GM12878 (cell line): ENCODE measurements at regions not wholly inside any gene's neighbourhood (a gene's known extent, or its start where the extent isn't known, plus 50 kb on each side); places are given as distances from the start of the nearest gene placed in this dataset.

Source experiments
- CHD2 ChIP-seq: IDR thresholded peaks from 2 replicates; pipeline ENCODE4 v1.6.1; 2011; ENCODE audit warnings: low read depth, low read length, improper control_type of control experiment, borderline replicate concordance
- DPF2 ChIP-seq: fragments of 450-650 bp; IDR thresholded peaks from 2 replicates; pipeline ENCODE4 v1.6.1; 2017; ENCODE audit warnings: mild to moderate bottlenecking
- ETV6 ChIP-seq, 2 experiments: fragments of 450-650 bp in 1 of 2; IDR thresholded peaks in 1 of 2; conservative IDR thresholded peaks in 1 of 2; 2 replicates each; pipeline ENCODE4 v1.6.1; 2014; ENCODE audit warnings: antibody characterized with exemption in 1 of 2, borderline replicate concordance in 1 of 2, low read depth in 1 of 2, mild to moderate bottlenecking in 1 of 2, moderate library complexity in 1 of 2
- HDAC6 ChIP-seq: fragments of 200-600 bp; sonication (generic); IDR thresholded peaks from one replicate; pipeline ENCODE4 v1.8.0; 2017; ENCODE audit warnings: antibody characterized with exemption; ENCODE audit not compliant: unreplicated experiment
- MLLT1 ChIP-seq: fragments of 450-650 bp; IDR thresholded peaks from 2 replicates; pipeline ENCODE4 v1.6.1; 2016; ENCODE audit warnings: mild to moderate bottlenecking
- PBX3 ChIP-seq: IDR thresholded peaks from 2 replicates; pipeline ENCODE4 v1.6.1; 2011; ENCODE audit warnings: mild to moderate bottlenecking, low read depth, low read length, moderate library complexity; ENCODE audit not compliant: insufficient replicate concordance
- PML ChIP-seq: IDR thresholded peaks from 2 replicates; pipeline ENCODE4 v1.6.1; 2012; ENCODE audit warnings: low read length, inconsistent platforms
- POLR2A ChIP-seq: IDR thresholded peaks from 2 replicates; pipeline ENCODE4 v1.6.1; 2011; ENCODE audit warnings: low read depth, mild to moderate bottlenecking, low read length
- POLR2AphosphoS5 ChIP-seq: IDR thresholded peaks from 2 replicates; pipeline ENCODE4 v1.6.1; 2011; ENCODE audit warnings: mild to moderate bottlenecking, low read length, inconsistent platforms
- RAD21 ChIP-seq: IDR thresholded peaks from 2 replicates; pipeline ENCODE4 v1.6.1; 2011; ENCODE audit warnings: mild to moderate bottlenecking, low read depth, low read length, moderate library complexity; ENCODE audit not compliant: insufficient read depth
- RAD51 ChIP-seq: fragments of 450-650 bp; IDR thresholded peaks from 2 replicates; pipeline ENCODE4 v1.6.1; 2016; ENCODE audit warnings: moderate library complexity, mild to moderate bottlenecking, inconsistent platforms
- ZNF592 ChIP-seq: fragments of 450-650 bp; IDR thresholded peaks from 2 replicates; pipeline ENCODE4 v1.6.1; 2017; ENCODE audit warnings: mild to moderate bottlenecking, moderate library complexity
- TF ChIP-seq, protein P1 (sequence below), 3 experiments: IDR thresholded peaks in 2 of 3; conservative IDR thresholded peaks in 1 of 3; 2 replicates each; pipeline ENCODE4 v1.5.1; 2011; ENCODE audit warnings: low read depth in 3 of 3, low read length in 3 of 3, mild to moderate bottlenecking in 3 of 3, control low read depth in 2 of 3, moderate library complexity in 2 of 3, inconsistent platforms in 1 of 3, mixed read lengths in 1 of 3; ENCODE audit not compliant: control insufficient read depth in 2 of 3, insufficient read depth in 1 of 3; ENCODE audit errors: extremely low read depth in 1 of 3
- TF ChIP-seq, protein P2 (sequence below): IDR thresholded peaks from 2 replicates; pipeline ENCODE4 v1.6.1; 2012; ENCODE audit warnings: mild to moderate bottlenecking, low read depth, low read length

DNA sequence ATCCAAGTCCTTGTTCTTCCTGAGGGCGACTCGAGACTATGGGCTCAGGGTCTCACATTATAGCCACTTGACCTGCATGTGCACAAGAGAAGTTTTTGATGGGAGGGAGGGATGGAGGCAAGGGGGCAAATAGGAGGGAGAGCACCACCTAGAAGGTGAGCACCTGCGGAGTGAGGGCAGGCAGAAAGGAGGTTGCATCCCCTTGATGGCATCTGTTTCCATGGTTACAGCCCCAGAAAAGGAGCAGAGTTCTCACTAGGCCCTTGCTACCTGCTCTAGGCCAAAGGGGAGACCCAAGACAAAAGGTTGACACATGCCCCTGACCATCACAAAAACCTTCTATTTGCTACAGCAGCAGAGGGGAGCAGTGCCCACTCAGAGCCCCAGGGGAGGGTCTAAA lies 131.5 kb upstream of the SERTAD2 start:
- TF ChIP-seq, protein P1, sequence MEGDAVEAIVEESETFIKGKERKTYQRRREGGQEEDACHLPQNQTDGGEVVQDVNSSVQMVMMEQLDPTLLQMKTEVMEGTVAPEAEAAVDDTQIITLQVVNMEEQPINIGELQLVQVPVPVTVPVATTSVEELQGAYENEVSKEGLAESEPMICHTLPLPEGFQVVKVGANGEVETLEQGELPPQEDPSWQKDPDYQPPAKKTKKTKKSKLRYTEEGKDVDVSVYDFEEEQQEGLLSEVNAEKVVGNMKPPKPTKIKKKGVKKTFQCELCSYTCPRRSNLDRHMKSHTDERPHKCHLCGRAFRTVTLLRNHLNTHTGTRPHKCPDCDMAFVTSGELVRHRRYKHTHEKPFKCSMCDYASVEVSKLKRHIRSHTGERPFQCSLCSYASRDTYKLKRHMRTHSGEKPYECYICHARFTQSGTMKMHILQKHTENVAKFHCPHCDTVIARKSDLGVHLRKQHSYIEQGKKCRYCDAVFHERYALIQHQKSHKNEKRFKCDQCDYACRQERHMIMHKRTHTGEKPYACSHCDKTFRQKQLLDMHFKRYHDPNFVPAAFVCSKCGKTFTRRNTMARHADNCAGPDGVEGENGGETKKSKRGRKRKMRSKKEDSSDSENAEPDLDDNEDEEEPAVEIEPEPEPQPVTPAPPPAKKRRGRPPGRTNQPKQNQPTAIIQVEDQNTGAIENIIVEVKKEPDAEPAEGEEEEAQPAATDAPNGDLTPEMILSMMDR (IDR thresholded peaks at IDR 0.05 in 2 of 3, conservative IDR thresholded peaks at IDR 0.05 in 1 of 3; ENCODE audit: control insufficient read depth in 2 of 3, extremely low read depth in 1 of 3, insufficient read depth in 1 of 3, low read depth in 3 of 3, low read length in 3 of 3): no peak
- no peak for TF ChIP-seq PML
- no peak for TF ChIP-seq DPF2
- TF ChIP-seq CHD2: no peak
- TF ChIP-seq POLR2AphosphoS5: no peak
- TF ChIP-seq RAD21: no peak
- TF ChIP-seq POLR2A: no peak
- TF ChIP-seq ZNF592: no peak
- no peak for TF ChIP-seq MLLT1
- TF ChIP-seq, protein P2, sequence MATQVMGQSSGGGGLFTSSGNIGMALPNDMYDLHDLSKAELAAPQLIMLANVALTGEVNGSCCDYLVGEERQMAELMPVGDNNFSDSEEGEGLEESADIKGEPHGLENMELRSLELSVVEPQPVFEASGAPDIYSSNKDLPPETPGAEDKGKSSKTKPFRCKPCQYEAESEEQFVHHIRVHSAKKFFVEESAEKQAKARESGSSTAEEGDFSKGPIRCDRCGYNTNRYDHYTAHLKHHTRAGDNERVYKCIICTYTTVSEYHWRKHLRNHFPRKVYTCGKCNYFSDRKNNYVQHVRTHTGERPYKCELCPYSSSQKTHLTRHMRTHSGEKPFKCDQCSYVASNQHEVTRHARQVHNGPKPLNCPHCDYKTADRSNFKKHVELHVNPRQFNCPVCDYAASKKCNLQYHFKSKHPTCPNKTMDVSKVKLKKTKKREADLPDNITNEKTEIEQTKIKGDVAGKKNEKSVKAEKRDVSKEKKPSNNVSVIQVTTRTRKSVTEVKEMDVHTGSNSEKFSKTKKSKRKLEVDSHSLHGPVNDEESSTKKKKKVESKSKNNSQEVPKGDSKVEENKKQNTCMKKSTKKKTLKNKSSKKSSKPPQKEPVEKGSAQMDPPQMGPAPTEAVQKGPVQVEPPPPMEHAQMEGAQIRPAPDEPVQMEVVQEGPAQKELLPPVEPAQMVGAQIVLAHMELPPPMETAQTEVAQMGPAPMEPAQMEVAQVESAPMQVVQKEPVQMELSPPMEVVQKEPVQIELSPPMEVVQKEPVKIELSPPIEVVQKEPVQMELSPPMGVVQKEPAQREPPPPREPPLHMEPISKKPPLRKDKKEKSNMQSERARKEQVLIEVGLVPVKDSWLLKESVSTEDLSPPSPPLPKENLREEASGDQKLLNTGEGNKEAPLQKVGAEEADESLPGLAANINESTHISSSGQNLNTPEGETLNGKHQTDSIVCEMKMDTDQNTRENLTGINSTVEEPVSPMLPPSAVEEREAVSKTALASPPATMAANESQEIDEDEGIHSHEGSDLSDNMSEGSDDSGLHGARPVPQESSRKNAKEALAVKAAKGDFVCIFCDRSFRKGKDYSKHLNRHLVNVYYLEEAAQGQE: no peak
- TF ChIP-seq RAD51: no peak
- TF ChIP-seq PBX3: no peak
- no peak for TF ChIP-seq HDAC6
- no peak for TF ChIP-seq ETV6 (conservative IDR thresholded peaks at IDR 0.05 in 1 of 2, IDR thresholded peaks at IDR 0.05 in 1 of 2; ENCODE audit: borderline replicate concordance in 1 of 2, low read depth in 1 of 2)
